Endothelial cell of umbilical vein (primary cell): ENCODE measurements at regions not wholly inside any gene's neighbourhood (a gene's known extent, or its start where the extent isn't known, plus 50 kb on each side); places are given as distances from the start of the nearest gene placed in this dataset.

Experiments used
- BruUV-seq: library from RNA; stranded (reverse); fragments of 400-500 nt; replicated peaks from 2 replicates; lab custom pipeline; 2021; lab: Mats Ljungman, UMichigan
- CTCF ChIA-PET: fragments of 300-600, 350-600 bp; sonication (Branson Sonifier 250); formaldehyde crosslinking; loops from one replicate; lab custom pipeline; 2021; ENCODE audit warnings: antibody characterized with exemption, inconsistent platforms; lab: Charles Lee
- POLR2A ChIA-PET: fragments of 300-600, 350-600 bp; sonication (Branson Sonifier 250); formaldehyde crosslinking; loops from one replicate; lab custom pipeline; 2021; ENCODE audit warnings: antibody characterized with exemption, inconsistent platforms; lab: Charles Lee
- DNase-seq: peaks from one replicate; pipeline ENCODE4 v3.0.0-alpha.2; 2011; ENCODE audit warnings: low read depth, low spot score
- FAIRE-seq: peaks from 2 replicates; lab custom pipeline; 2011; peaks lifted over from hg19 to GRCh38; lab: Jason Lieb, UNC
- H2AFZ ChIP-seq: 2 replicates; pipeline ENCODE4 v1.6.0; 2012; ENCODE audit warnings: low read depth, low read length, control low read depth, inconsistent platforms
- H3K27ac ChIP-seq: 2 replicates; pipeline ENCODE4 v1.5.1; 2011; ENCODE audit warnings: low read depth, mild to moderate bottlenecking, control low read depth, low read length, moderate library complexity; ENCODE audit not compliant: insufficient read depth
- H3K27me3 ChIP-seq, 2 experiments: 2 replicates each; pipeline versions ENCODE4 v1.6.0 to v1.6.1; 2011; ENCODE audit warnings: low read length in 2 of 2, mixed read lengths in 1 of 2; ENCODE audit not compliant: control insufficient read depth in 2 of 2, insufficient read depth in 2 of 2
- H3K36me3 ChIP-seq, 2 experiments: 2 replicates in 1 of 2; 3 replicates in 1 of 2; pipeline ENCODE4 v1.5.1; 2011; ENCODE audit warnings: low read length in 2 of 2, mild to moderate bottlenecking in 1 of 2, moderate library complexity in 1 of 2; ENCODE audit not compliant: control insufficient read depth in 2 of 2, insufficient read depth in 2 of 2; ENCODE audit errors: extremely low read depth in 1 of 2
- H3K4me1 ChIP-seq: 3 replicates; pipeline ENCODE4 v1.5.1; 2011; ENCODE audit warnings: mild to moderate bottlenecking, low read length; ENCODE audit not compliant: control insufficient read depth, insufficient read depth; ENCODE audit errors: extremely low read depth
- H3K4me2 ChIP-seq: 2 replicates; pipeline ENCODE4 v1.6.1; 2011; ENCODE audit warnings: low read length, control low read depth, mixed read lengths; ENCODE audit not compliant: insufficient read depth
- H3K4me3 ChIP-seq, 3 experiments: fragments of 200-600 bp in 1 of 3; sonication (generic), shearing (Covaris generic) in 1 of 3; replicated peaks in 1 of 3; 2 replicates each; pipeline ENCODE4 v1.5.1; 2011 to 2016; ENCODE audit warnings: control low read depth in 3 of 3, low read length in 3 of 3, mild to moderate bottlenecking in 2 of 3, inconsistent platforms in 1 of 3, low read depth in 1 of 3, moderate library complexity in 1 of 3; ENCODE audit not compliant: insufficient read depth in 1 of 3
- H3K79me2 ChIP-seq: 2 replicates; pipeline ENCODE4 v1.6.0; 2012; ENCODE audit warnings: low read length, inconsistent platforms; ENCODE audit not compliant: control insufficient read depth, insufficient read depth
- H3K9ac ChIP-seq: replicated peaks from 2 replicates; pipeline ENCODE3; 2011; ENCODE audit warnings: low read length, control low read depth; ENCODE audit not compliant: insufficient read depth; ENCODE audit errors: extremely low read depth
- H3K9me1 ChIP-seq: replicated peaks from 3 replicates; pipeline ENCODE4 v1.6.0; 2011; ENCODE audit warnings: mild to moderate bottlenecking, low read length; ENCODE audit not compliant: control insufficient read depth, insufficient read depth; ENCODE audit errors: extremely low read depth
- H3K9me3 ChIP-seq: replicated peaks from 2 replicates; pipeline ENCODE4 v1.5.1; 2012; ENCODE audit warnings: low read length, inconsistent platforms; ENCODE audit not compliant: control insufficient read depth, insufficient read depth
- H4K20me1 ChIP-seq: replicated peaks from 2 replicates; pipeline ENCODE3; 2011; ENCODE audit warnings: mild to moderate bottlenecking, low read length; ENCODE audit not compliant: control insufficient read depth, insufficient read depth; ENCODE audit errors: extremely low read depth
- EZH2 ChIP-seq: IDR thresholded peaks from 2 replicates; pipeline ENCODE4 v1.6.1; 2012; ENCODE audit warnings: borderline replicate concordance, low read depth, mild to moderate bottlenecking, moderate library complexity, low read length, inconsistent platforms; ENCODE audit not compliant: severe bottlenecking
- FOS ChIP-seq: IDR thresholded peaks from 2 replicates; pipeline ENCODE4 v1.6.1; 2011; ENCODE audit warnings: mild to moderate bottlenecking, low read length, moderate library complexity, borderline replicate concordance; ENCODE audit not compliant: insufficient read depth
- GATA2 ChIP-seq: IDR thresholded peaks from 2 replicates; pipeline ENCODE4 v1.7.0; 2011; ENCODE audit warnings: low read depth, mild to moderate bottlenecking, moderate library complexity, mixed read lengths, low read length; ENCODE audit not compliant: insufficient read length, insufficient read depth
- JUN ChIP-seq: IDR thresholded peaks from 2 replicates; pipeline ENCODE4 v1.6.1; 2011; ENCODE audit warnings: borderline replicate concordance, low read depth; ENCODE audit not compliant: insufficient read length, insufficient read depth
- MYC ChIP-seq: IDR thresholded peaks from one replicate; pipeline ENCODE4 v1.6.1; 2011; ENCODE audit warnings: mild to moderate bottlenecking, low read depth, low read length
- POLR2A ChIP-seq: IDR thresholded peaks from 2 replicates; pipeline ENCODE4 v1.6.1; 2012; ENCODE audit warnings: low read depth, mild to moderate bottlenecking, control low read depth, low read length
- POLR2AphosphoS5 ChIP-seq: IDR thresholded peaks from 2 replicates; pipeline ENCODE4 v1.6.1; 2012; ENCODE audit warnings: low read depth, mild to moderate bottlenecking, control low read depth, low read length, moderate library complexity; ENCODE audit not compliant: insufficient read depth
- dilution Hi-C: fragments of 300-500 bp; cut with MboI; formaldehyde crosslinking; loops from one replicate; pipeline ENCODE4 v1.15.0; 2019; ENCODE audit warnings: low sequenced_read_pairs; ENCODE audit not compliant: extremely low pct_ligation_motif_present
- intact Hi-C: fragments of 100-400 bp; cut with micrococcal nuclease; formaldehyde crosslinking; loops from one replicate; pipeline ENCODE4 v1.10.0; 2022
- TF ChIP-seq, protein P1 (sequence below), 2 donors: IDR thresholded peaks; 1 replicate in 1 of 2; 2 replicates in 1 of 2; pipeline ENCODE4 v1.5.1; 2011; ENCODE audit warnings: low read length in 2 of 2, mild to moderate bottlenecking in 2 of 2, moderate library complexity in 2 of 2, control low read depth in 1 of 2, inconsistent platforms in 1 of 2, low read depth in 1 of 2; ENCODE audit not compliant: insufficient read depth in 1 of 2; ENCODE audit errors: extremely low read depth in 1 of 2
- TF ChIP-seq, protein P2 (sequence below): IDR thresholded peaks from 2 replicates; pipeline ENCODE4 v1.6.1; 2011; ENCODE audit not compliant: insufficient read depth, insufficient read length

DNA sequence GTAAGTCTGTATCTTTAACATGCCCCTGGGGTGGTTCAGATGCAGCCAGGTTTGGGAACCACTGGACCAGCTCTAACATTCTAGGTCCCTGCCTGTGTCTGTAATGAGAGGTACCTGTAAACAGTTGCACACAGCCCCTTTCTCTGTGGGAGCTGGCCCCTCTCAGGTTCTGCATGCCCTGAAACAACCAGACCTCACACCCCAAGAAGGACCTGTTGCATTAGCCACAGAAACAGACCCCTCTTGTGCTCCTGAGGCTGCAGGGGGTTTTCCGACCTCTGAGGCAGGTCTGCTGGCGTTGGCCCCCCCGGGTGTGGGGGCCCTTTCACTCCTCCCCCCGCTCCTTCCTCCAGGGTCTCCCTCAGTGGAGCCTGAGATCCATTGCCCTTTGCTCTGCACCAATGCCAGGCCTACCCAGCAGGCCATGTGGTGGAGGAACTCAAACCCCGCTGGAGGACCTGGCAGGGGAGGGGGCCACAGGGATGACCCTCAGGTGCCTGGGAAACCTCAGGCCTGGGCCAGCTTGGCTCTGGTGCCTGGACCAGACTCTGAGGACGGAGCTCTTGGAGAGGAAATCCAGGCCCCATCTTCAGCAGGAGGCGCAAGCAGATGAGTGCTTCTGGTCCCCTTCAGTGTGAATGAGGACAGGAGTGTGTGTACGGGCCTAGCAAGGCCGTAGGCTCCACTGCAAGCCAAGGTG, 61.4 kb upstream of the PJA1 start:
- no peaks in the 10 kb centered on the region for H3K4me1 ChIP-seq
- H4K20me1 ChIP-seq, result no peaks in the 10 kb centered on the region
- no peaks in the 10 kb centered on the region for H3K27me3 ChIP-seq
- no TSS peak for BruUV-seq
- dilution Hi-C loops, result no loop called here
- FAIRE-seq, result no peak
- DNase-seq, result no peak
- TF ChIP-seq JUN (no peak), MYC (no peak), GATA2 (no peak), POLR2A (no peak), FOS (no peak), POLR2AphosphoS5 (no peak), EZH2 (no peak)
- TF ChIP-seq, protein P1, sequence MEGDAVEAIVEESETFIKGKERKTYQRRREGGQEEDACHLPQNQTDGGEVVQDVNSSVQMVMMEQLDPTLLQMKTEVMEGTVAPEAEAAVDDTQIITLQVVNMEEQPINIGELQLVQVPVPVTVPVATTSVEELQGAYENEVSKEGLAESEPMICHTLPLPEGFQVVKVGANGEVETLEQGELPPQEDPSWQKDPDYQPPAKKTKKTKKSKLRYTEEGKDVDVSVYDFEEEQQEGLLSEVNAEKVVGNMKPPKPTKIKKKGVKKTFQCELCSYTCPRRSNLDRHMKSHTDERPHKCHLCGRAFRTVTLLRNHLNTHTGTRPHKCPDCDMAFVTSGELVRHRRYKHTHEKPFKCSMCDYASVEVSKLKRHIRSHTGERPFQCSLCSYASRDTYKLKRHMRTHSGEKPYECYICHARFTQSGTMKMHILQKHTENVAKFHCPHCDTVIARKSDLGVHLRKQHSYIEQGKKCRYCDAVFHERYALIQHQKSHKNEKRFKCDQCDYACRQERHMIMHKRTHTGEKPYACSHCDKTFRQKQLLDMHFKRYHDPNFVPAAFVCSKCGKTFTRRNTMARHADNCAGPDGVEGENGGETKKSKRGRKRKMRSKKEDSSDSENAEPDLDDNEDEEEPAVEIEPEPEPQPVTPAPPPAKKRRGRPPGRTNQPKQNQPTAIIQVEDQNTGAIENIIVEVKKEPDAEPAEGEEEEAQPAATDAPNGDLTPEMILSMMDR (IDR thresholded peaks at IDR 0.05; ENCODE audit: extremely low read depth in 1 of 2, insufficient read depth in 1 of 2, low read depth in 1 of 2, low read length in 2 of 2), result no peak
- TF ChIP-seq, protein P2, sequence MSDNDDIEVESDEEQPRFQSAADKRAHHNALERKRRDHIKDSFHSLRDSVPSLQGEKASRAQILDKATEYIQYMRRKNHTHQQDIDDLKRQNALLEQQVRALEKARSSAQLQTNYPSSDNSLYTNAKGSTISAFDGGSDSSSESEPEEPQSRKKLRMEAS, result no peak
- H3K9me1 ChIP-seq, result no peaks in the 10 kb centered on the region
- intact Hi-C loops, result loop anchor here (10.0 kb wide), 1 partner anchor 58 kb away; no protein-coding TSS in a partner anchor
- H3K4me2 ChIP-seq, result no peak overlapping the region
- no peak overlapping the region for H2AFZ ChIP-seq
- no peak overlapping the region for H3K4me3 ChIP-seq
- no peak overlapping the region for H3K9ac ChIP-seq
- ChIA-PET CTCF (interaction anchor here (1.2 to 1.6 kb wide), 2 partner anchors 399 to 404 kb away, joined by 4 read pairs; no protein-coding TSS in a partner anchor), POLR2A (no interaction called here)
- H3K36me3 ChIP-seq, result no peaks in the 10 kb centered on the region
- no peak overlapping the region for H3K27ac ChIP-seq
- H3K79me2 ChIP-seq, result no peaks in the 10 kb centered on the region
- H3K9me3 ChIP-seq, result no peaks in the 10 kb centered on the region
